ENCODE measurements at regions not wholly inside any gene's neighbourhood (a gene's known extent, or its start where the extent isn't known, plus 50 kb on each side); places are given as distances from the start of the nearest gene placed in this dataset.
"Not testable (repeated sequence)": the region's sequence is repeated elsewhere in the genome, so short reads cannot be mapped to it uniquely, and the experiment has no call there.

- not testable (repeated sequence) for DNase-seq (ENCODE audit: low spot score); ATAC-seq
Measured at GRCh38 chr6:15164855-15165254, 81.0 kb upstream of the JARID2 start.

GRCh38 chr6:15166121-15166520 is 79.7 kb upstream of the JARID2 start:
- no peak for DNase-seq (ENCODE audit: low spot score)

GRCh38 chr6:15170126-15170525 is 75.7 kb upstream of the JARID2 start:
- ATAC-seq (no peak), DNase-seq (ENCODE audit: low spot score) (no peak)

More at GRCh38 chr6:15166121-15166520, 79.7 kb upstream of the JARID2 start:
- no peak for ATAC-seq

GRCh38 chr6:15171026-15171425 is 74.8 kb upstream of the JARID2 start:
- ATAC-seq (no peak), DNase-seq (ENCODE audit: low spot score) (no peak)

- DNase-seq (ENCODE audit: low spot score): no peak
- ATAC-seq: no peak
Measured at GRCh38 chr6:15176816-15177370, 69.0 kb upstream of the JARID2 start.

- no peak for DNase-seq (ENCODE audit: low spot score)
- ATAC-seq: no peak
Measured at GRCh38 chr6:15183979-15184378, 61.9 kb upstream of the JARID2 start.

- DNase-seq (ENCODE audit: low spot score): no peak
- no peak for ATAC-seq
Measured at GRCh38 chr6:15184441-15184861, 61.4 kb upstream of the JARID2 start.

- DNase-seq (ENCODE audit: low spot score); ATAC-seq: not testable (repeated sequence)
Measured at GRCh38 chr6:15185111-15185510, 60.8 kb upstream of the JARID2 start.

GRCh38 chr6:15193451-15193850 is 52.4 kb upstream of the JARID2 start:
- ATAC-seq; DNase-seq (ENCODE audit: low spot score): not testable (repeated sequence)

- DNase-seq (ENCODE audit: low spot score) (no peak), ATAC-seq (no peak)
Measured at GRCh38 chr6:15194453-15194852, 51.4 kb upstream of the JARID2 start.
